Osteocyte (in vitro differentiated cells): ENCODE measurements at regions not wholly inside any gene's neighbourhood (a gene's known extent, or its start where the extent isn't known, plus 50 kb on each side); places are given as distances from the start of the nearest gene placed in this dataset.

Experiments used
- DNase-seq: peaks from one replicate; pipeline ENCODE4 v3.0.0; 2021; ENCODE audit warnings: mixed read lengths; ENCODE audit not compliant: unreplicated experiment; ENCODE audit errors: extremely low spot score
- H3K27ac Mint-ChIP-seq: one replicate; pipeline ENCODE4 v1.8.0; 2021; ENCODE audit warnings: mild to moderate bottlenecking, mixed read lengths; ENCODE audit not compliant: unreplicated experiment
- H3K27me3 Mint-ChIP-seq: one replicate; pipeline ENCODE4 v1.8.0; 2021; ENCODE audit warnings: mixed read lengths; ENCODE audit not compliant: unreplicated experiment
- H3K36me3 Mint-ChIP-seq: one replicate; pipeline ENCODE4 v1.8.0; 2021; ENCODE audit warnings: mixed read lengths; ENCODE audit not compliant: unreplicated experiment
- H3K4me1 Mint-ChIP-seq: one replicate; pipeline ENCODE4 v1.8.0; 2021; ENCODE audit warnings: mixed read lengths; ENCODE audit not compliant: unreplicated experiment
- H3K4me3 Mint-ChIP-seq: one replicate; pipeline ENCODE4 v1.8.0; 2021; ENCODE audit warnings: mild to moderate bottlenecking, moderate library complexity, mixed read lengths; ENCODE audit not compliant: unreplicated experiment
- H3K9me3 Mint-ChIP-seq: one replicate; pipeline ENCODE4 v1.8.0; 2021; ENCODE audit warnings: mixed read lengths; ENCODE audit not compliant: unreplicated experiment
- TF ChIP-seq, protein P1 (sequence below): fragments of 200-600 bp; sonication (generic); IDR thresholded peaks from 2 replicates; pipeline ENCODE4 v1.5.0; 2021; ENCODE audit warnings: antibody characterized with exemption, mild to moderate bottlenecking, moderate library complexity

DNA sequence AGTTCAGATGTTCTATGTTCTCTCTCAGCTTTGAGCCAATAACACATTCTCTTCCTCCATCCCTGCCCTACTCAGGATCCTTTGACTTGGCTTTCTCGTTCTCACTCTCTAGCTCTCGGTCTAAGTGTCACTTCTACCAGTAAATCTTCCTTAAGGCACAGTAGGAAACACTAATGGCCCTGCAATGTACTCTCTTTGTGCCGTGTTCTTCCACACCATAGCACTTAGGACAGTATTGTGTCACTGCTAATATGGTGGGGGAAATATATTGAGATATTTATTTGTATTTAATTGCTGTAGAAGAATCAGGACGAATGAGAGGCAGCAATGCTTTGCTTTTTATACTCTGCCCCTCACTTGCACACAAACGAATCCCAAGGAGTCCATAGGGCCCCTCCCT is 493.1 kb downstream of the SHISA9 start:
- Mint-ChIP-seq H3K9me3 (peaks cover 21% of the 10 kb centered on the region), H3K27ac (no peak overlapping the region), H3K4me1 (no peaks in the 10 kb centered on the region), H3K27me3 (no peaks in the 10 kb centered on the region), H3K4me3 (no peak overlapping the region), H3K36me3 (no peaks in the 10 kb centered on the region)
- no peak for DNase-seq
- TF ChIP-seq, protein P1, sequence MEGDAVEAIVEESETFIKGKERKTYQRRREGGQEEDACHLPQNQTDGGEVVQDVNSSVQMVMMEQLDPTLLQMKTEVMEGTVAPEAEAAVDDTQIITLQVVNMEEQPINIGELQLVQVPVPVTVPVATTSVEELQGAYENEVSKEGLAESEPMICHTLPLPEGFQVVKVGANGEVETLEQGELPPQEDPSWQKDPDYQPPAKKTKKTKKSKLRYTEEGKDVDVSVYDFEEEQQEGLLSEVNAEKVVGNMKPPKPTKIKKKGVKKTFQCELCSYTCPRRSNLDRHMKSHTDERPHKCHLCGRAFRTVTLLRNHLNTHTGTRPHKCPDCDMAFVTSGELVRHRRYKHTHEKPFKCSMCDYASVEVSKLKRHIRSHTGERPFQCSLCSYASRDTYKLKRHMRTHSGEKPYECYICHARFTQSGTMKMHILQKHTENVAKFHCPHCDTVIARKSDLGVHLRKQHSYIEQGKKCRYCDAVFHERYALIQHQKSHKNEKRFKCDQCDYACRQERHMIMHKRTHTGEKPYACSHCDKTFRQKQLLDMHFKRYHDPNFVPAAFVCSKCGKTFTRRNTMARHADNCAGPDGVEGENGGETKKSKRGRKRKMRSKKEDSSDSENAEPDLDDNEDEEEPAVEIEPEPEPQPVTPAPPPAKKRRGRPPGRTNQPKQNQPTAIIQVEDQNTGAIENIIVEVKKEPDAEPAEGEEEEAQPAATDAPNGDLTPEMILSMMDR: no peak

DNA sequence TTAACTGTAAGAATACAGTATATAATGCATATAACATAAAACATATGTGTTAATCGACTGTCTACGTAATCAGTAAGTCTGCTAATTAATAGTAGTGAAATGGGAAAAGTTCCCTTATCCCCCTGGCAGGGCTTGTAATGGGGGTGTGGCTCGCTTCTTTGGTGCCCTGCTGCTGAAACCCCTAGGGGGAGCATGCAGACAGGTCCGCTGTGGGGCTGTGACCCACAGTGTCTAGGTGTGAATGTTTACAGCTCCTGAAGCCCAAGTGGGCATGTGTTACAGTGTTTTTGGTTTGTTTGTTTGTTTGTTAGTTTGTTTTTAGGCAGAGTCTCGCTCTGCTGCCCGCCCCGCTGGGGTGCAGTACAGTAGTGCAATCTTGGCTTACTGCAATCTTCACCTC is 495.7 kb downstream of the SHISA9 start:
- TF ChIP-seq, protein P1: no peak
- Mint-ChIP-seq H3K27ac (no peak overlapping the region), H3K4me3 (no peak overlapping the region), H3K27me3 (no peaks in the 10 kb centered on the region), H3K9me3 (peaks cover 20% of the 10 kb centered on the region), H3K36me3 (no peaks in the 10 kb centered on the region), H3K4me1 (no peaks in the 10 kb centered on the region)
- DNase-seq: no peak

DNA sequence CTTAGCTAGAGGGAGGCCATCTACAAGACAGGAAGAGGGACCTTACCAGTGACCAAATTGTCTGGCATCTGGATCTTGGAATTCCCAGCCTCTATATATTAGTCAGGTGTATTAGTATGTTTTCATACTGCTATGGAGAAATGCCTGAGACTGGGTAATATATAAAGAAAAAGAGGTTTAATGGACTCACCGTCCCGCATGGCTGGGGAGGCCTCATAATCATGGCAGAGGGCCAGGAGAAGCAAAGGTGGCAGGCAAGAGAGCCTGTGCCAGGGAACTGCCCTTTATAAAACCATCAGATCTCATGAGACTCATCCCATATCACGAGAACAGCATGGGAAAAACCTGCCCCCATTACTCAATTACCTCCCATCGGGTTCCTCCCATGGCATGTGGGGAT is 500.2 kb downstream of the SHISA9 start:
- TF ChIP-seq, protein P1: no peak
- Mint-ChIP-seq H3K36me3 (no peaks in the 10 kb centered on the region), H3K4me1 (no peaks in the 10 kb centered on the region), H3K27me3 (no peaks in the 10 kb centered on the region), H3K4me3 (no peak overlapping the region), H3K27ac (no peak overlapping the region), H3K9me3 (peaks cover 43% of the 10 kb centered on the region)
- no peak for DNase-seq

DNA sequence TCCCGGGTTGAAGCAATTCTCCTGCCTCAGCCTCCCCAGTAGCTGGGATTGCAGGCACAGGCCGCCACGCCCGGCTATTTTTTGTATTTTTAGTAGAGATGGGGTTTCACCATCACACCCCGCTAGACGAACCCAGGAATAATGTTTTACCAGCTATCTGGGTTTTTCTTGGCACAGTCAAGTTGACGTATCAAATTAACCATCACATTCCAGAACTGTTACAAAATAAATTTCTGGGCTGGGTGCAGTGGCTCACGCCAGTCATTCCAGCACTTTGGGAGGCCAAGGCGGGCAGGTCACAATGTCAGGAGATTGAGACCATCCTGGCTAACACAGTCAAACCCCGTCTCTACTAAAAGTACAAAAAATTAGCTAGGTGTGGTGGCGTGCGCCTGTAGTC is 501.2 kb downstream of the SHISA9 start:
- H3K27ac Mint-ChIP-seq: no peak overlapping the region
- no peak for DNase-seq
- TF ChIP-seq, protein P1: no peak
- H3K4me3 Mint-ChIP-seq: no peak overlapping the region
- no peaks in the 10 kb centered on the region for H3K27me3 Mint-ChIP-seq
- peaks cover 43% of the 10 kb centered on the region for H3K9me3 Mint-ChIP-seq
- no peaks in the 10 kb centered on the region for H3K4me1 Mint-ChIP-seq
- no peaks in the 10 kb centered on the region for H3K36me3 Mint-ChIP-seq

DNA sequence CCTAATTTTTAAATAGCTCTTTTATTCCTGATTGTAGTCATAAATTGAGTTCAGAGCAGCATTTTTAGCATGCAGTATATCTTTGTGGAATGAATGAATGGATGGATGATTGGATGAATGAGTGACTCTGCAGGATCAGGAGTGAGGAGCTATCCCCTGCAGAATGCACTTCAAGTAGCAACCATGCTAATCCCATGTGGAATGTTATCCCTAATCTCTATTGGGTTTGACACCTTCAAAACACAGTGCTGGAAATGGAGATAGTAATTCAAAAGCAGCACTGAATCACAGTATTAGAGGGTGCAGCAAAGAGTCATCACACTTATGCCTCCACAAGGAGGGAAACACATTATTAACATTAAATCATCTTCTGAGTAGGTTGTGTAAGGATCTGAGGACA is 501.9 kb downstream of the SHISA9 start:
- Mint-ChIP-seq H3K36me3 (no peaks in the 10 kb centered on the region), H3K27ac (no peak overlapping the region), H3K9me3 (peaks cover 48% of the 10 kb centered on the region), H3K27me3 (no peaks in the 10 kb centered on the region), H3K4me1 (no peaks in the 10 kb centered on the region), H3K4me3 (no peak overlapping the region)
- no peak for DNase-seq
- TF ChIP-seq, protein P1: no peak
